Spinal cord (tissue), 9 donors: ENCODE measurements at regions not wholly inside any gene's neighbourhood (a gene's known extent, or its start where the extent isn't known, plus 50 kb on each side); places are given as distances from the start of the nearest gene placed in this dataset.
A peak's percentile ranks its signal among the peaks of the same experiment; 100 is the strongest.
"Not testable (repeated sequence)": the region's sequence is repeated elsewhere in the genome, so short reads cannot be mapped to it uniquely, and the experiment has no call there.

Source experiments
- DNase-seq, 6 donors: peaks; one replicate each; pipeline versions ENCODE4 v3.0.0 to v3.0.0-alpha.2; 2013 to 2015; ENCODE audit warnings: low spot score in 6 of 6, low read depth in 4 of 6
- H3K27ac ChIP-seq: one replicate; pipeline ENCODE4 v1.5.1; 2013; ENCODE audit warnings: low read depth, low read length, control low read depth
- H3K27me3 ChIP-seq: one replicate; pipeline ENCODE4 v1.6.1; 2013; ENCODE audit warnings: low read length; ENCODE audit not compliant: control insufficient read depth, insufficient read depth
- H3K36me3 ChIP-seq: one replicate; pipeline ENCODE4 v1.6.1; 2013; ENCODE audit warnings: low read length; ENCODE audit not compliant: control insufficient read depth, insufficient read depth
- H3K4me1 ChIP-seq: one replicate; pipeline ENCODE4 v1.6.1; 2013; ENCODE audit warnings: low read length; ENCODE audit not compliant: control insufficient read depth, insufficient read depth
- H3K4me3 ChIP-seq: one replicate; pipeline ENCODE4 v1.5.1; 2013; ENCODE audit warnings: low read depth, low read length, control low read depth
- H3K9me3 ChIP-seq: one replicate; pipeline ENCODE4 v1.6.1; 2013; ENCODE audit warnings: low read length; ENCODE audit not compliant: control insufficient read depth, insufficient read depth
- WGBS: methylation state at CpG from one replicate; pipeline ENCODE4 v1.1.5; 2013; ENCODE audit warnings: missing lambda C conversion rate; ENCODE audit not compliant: insufficient coverage; 5-methylcytosine and 5-hydroxymethylcytosine counted together
- donor health status: healthy.

GRCh38 chr15:69762373-69763148, 309.9 kb downstream of the RPLP1 start:
- Histone ChIP-seq H3K27me3 (no peaks in the 10 kb centered on the region), H3K4me3 (no peak overlapping the region), H3K9me3 (no peaks in the 10 kb centered on the region), H3K36me3 (no peaks in the 10 kb centered on the region), H3K4me1 (peaks cover 4% of the 10 kb centered on the region), H3K27ac (no peak overlapping the region)
- DNase-seq: no peak
- WGBS: 64% methylated on average over 5 of the region's 6 CpGs

- peak in 1 of 6 donors; percentile 48 for DNase-seq
- no peak overlapping the region for H3K27ac ChIP-seq
- whole genome bisulfite sequencing: 45% methylated on average over 1 of the region's 3 CpGs
- H3K4me1 ChIP-seq: peaks cover 4% of the 10 kb centered on the region
- no peaks in the 10 kb centered on the region for H3K27me3 ChIP-seq
- no peak overlapping the region for H3K4me3 ChIP-seq
- H3K9me3 ChIP-seq: no peaks in the 10 kb centered on the region
- H3K36me3 ChIP-seq: no peaks in the 10 kb centered on the region
Measured at GRCh38 chr15:69763831-69764230, 311.2 kb downstream of the RPLP1 start.

GRCh38 chr15:69766156-69766555, 313.5 kb downstream of the RPLP1 start:
- no peak for DNase-seq
- H3K9me3 ChIP-seq: no peaks in the 10 kb centered on the region
- H3K36me3 ChIP-seq: no peaks in the 10 kb centered on the region
- no peaks in the 10 kb centered on the region for H3K27me3 ChIP-seq
- no peak overlapping the region for H3K4me3 ChIP-seq
- H3K4me1 ChIP-seq: peaks cover 4% of the 10 kb centered on the region
- no peak overlapping the region for H3K27ac ChIP-seq

DNA sequence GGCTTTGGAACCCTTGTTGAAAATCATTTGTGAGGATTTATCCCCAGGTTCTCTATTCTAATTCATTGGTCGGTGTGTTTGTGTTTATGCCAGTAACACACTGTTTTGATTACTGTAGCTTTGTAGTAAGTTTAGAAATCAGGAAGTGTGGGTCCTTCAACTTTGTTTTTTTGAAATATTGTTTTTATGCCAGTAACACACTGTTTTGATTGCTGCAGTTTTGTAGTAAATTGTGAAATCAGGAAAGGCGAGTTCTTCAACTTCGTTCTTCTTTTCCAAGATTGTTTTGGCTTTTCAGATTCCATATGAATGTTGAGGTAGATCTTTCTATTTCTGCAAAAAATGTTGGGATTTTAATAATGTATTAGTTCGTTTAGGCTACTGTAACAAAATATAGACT, 314.6 kb downstream of the RPLP1 start:
- Histone ChIP-seq H3K9me3 (peaks cover 2% of the 10 kb centered on the region), H3K36me3 (no peaks in the 10 kb centered on the region), H3K27me3 (no peaks in the 10 kb centered on the region), H3K27ac (no peak overlapping the region), H3K4me3 (no peak overlapping the region), H3K4me1 (peaks cover 4% of the 10 kb centered on the region)
- no peak for DNase-seq
- 90% methylated on average over 2 of the region's 4 CpGs for WGBS

- not testable (repeated sequence) for H3K27ac ChIP-seq, H3K9me3 ChIP-seq, H3K4me3 ChIP-seq, H3K36me3 ChIP-seq, H3K27me3 ChIP-seq, H3K4me1 ChIP-seq, DNase-seq
- 38% methylated on average over 6 of the region's 6 CpGs for WGBS
Measured at GRCh38 chr15:69769336-69769735, 316.7 kb downstream of the RPLP1 start.

- H3K27me3 ChIP-seq, H3K4me1 ChIP-seq, H3K36me3 ChIP-seq, H3K4me3 ChIP-seq, DNase-seq, H3K9me3 ChIP-seq, H3K27ac ChIP-seq: not testable (repeated sequence)
- no CpG with 5 or more reads among the region's 3 CpGs for whole genome bisulfite sequencing
Measured at GRCh38 chr15:69774258-69774657, 321.6 kb downstream of the RPLP1 start.

GRCh38 chr15:69774711-69775110, 322.1 kb downstream of the RPLP1 start:
- H3K36me3 ChIP-seq, H3K9me3 ChIP-seq, H3K4me1 ChIP-seq, H3K27ac ChIP-seq, H3K4me3 ChIP-seq, H3K27me3 ChIP-seq, DNase-seq: not testable (repeated sequence)
- no CpG with 5 or more reads among the region's 2 CpGs for WGBS

DNA sequence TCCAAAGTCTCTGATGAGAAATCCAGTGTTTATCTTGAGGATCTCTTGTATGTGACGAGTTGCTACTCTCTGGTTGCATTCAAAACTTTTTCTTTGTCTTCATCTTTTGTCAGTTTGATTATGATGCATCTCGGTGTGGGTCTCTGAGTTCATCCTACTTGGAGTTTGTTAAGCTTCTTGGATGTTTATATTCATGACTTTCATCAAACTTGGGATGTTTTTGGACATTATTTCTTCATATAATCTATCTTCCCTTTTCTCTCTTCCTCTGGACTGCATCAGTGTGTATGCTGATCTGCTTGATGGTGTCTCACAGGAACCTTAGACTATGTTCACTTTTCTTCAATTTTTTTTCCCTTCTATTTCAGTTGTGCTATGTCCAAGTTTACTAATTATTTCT, 320.4 kb downstream of the TLE3 start:
- no CpG with 5 or more reads among the region's 2 CpGs for WGBS
- Histone ChIP-seq H3K27ac (no peak overlapping the region), H3K9me3 (peaks cover 4% of the 10 kb centered on the region), H3K4me1 (no peaks in the 10 kb centered on the region), H3K27me3 (no peaks in the 10 kb centered on the region), H3K4me3 (no peak overlapping the region), H3K36me3 (no peaks in the 10 kb centered on the region)
- DNase-seq: no peak

GRCh38 chr15:69780374-69780773, 317.3 kb downstream of the TLE3 start:
- Histone ChIP-seq H3K36me3 (no peaks in the 10 kb centered on the region), H3K27ac (no peak overlapping the region), H3K9me3 (peaks cover 4% of the 10 kb centered on the region), H3K27me3 (no peaks in the 10 kb centered on the region), H3K4me1 (no peaks in the 10 kb centered on the region), H3K4me3 (no peak overlapping the region)
- DNase-seq: peak in 1 of 6 donors; percentile 23
- 69% methylated on average over 5 of the region's 6 CpGs for WGBS

GRCh38 chr15:69780981-69781380, 316.7 kb downstream of the TLE3 start:
- Histone ChIP-seq H3K36me3 (no peaks in the 10 kb centered on the region), H3K4me3 (no peak overlapping the region), H3K27me3 (no peaks in the 10 kb centered on the region), H3K9me3 (peaks cover 4% of the 10 kb centered on the region), H3K4me1 (no peaks in the 10 kb centered on the region), H3K27ac (no peak overlapping the region)
- WGBS: 63% methylated on average over 3 of the region's 6 CpGs
- DNase-seq: no peak
